Peyer's patch (tissue), 4 donors: ENCODE measurements at regions not wholly inside any gene's neighbourhood (a gene's known extent, or its start where the extent isn't known, plus 50 kb on each side); places are given as distances from the start of the nearest gene placed in this dataset.
"Not testable (repeated sequence)": the region's sequence is repeated elsewhere in the genome, so short reads cannot be mapped to it uniquely, and the experiment has no call there.

ENCODE experiments used
- DNase-seq, 3 donors: peaks; one replicate each; pipeline ENCODE4 v3.0.0-alpha.2; 2017 to 2019
- H3K27ac ChIP-seq, 4 donors: fragments of 200-600 bp; sonication (generic); one replicate each; pipeline ENCODE4 v1.5.1; 2016 to 2019
- H3K27me3 ChIP-seq, 2 donors: fragments of 200-600 bp; sonication (generic); one replicate each; pipeline ENCODE4 v1.5.1; 2019
- H3K36me3 ChIP-seq, 3 donors: fragments of 200-600 bp; sonication (generic); one replicate each; pipeline ENCODE4 v1.5.1; 2016 to 2019
- H3K4me1 ChIP-seq, 4 donors: fragments of 200-600 bp; sonication (generic); one replicate each; pipeline ENCODE4 v1.5.1; 2016 to 2019
- H3K4me3 ChIP-seq, 4 donors: fragments of 200-600 bp; sonication (generic); 1 replicate in 3 of 4; 2 replicates in 1 of 4; pipeline ENCODE4 v1.5.1; 2016 to 2019; ENCODE audit warnings: mild to moderate bottlenecking in 1 of 4
- H3K9me3 ChIP-seq, 4 donors: fragments of 200-600 bp; sonication (generic); one replicate each; pipeline ENCODE4 v1.5.1; 2016 to 2019; ENCODE audit warnings: mild to moderate bottlenecking in 1 of 4
- POLR2A ChIP-seq, 2 donors: fragments of 450-650 bp; IDR thresholded peaks; one replicate each; pipeline ENCODE4 v1.5.1; 2017; ENCODE audit warnings: antibody characterized with exemption in 2 of 2, mild to moderate bottlenecking in 2 of 2, moderate library complexity in 2 of 2
- TF ChIP-seq, protein P1 (sequence below), 6 experiments: fragments of 450-650 bp in 4 of 6; fragments of 200-600 bp in 2 of 6; sonication (generic) in 1 of 6; IDR thresholded peaks; one replicate each; pipeline ENCODE4 v1.5.1; 2017 to 2019; ENCODE audit warnings: antibody characterized with exemption in 6 of 6, mild to moderate bottlenecking in 3 of 6, moderate library complexity in 1 of 6

DNA sequence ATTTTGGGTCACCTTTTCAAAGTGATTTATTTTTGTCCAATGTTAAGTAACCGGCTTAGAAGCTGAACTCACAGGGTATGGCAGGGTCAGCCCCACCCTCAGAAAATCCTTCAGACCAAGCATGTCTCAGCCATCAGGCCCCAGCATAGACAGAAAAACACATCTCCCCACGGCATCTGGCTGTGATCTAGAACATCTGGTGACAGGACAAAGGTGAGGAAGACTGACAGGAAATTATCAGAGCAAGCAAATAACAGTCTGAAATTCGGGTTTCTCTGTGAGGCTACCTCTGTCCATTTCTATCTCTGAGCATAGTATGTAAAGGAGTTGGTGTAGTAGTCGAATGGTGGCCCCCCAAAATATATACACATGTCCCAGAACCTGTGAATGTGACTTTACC is 177.0 kb upstream of the C1GALT1 start:
- no peak overlapping the region for H3K4me3 ChIP-seq
- no peak for TF ChIP-seq POLR2A (IDR thresholded peaks at IDR 0.05)
- TF ChIP-seq, protein P1, sequence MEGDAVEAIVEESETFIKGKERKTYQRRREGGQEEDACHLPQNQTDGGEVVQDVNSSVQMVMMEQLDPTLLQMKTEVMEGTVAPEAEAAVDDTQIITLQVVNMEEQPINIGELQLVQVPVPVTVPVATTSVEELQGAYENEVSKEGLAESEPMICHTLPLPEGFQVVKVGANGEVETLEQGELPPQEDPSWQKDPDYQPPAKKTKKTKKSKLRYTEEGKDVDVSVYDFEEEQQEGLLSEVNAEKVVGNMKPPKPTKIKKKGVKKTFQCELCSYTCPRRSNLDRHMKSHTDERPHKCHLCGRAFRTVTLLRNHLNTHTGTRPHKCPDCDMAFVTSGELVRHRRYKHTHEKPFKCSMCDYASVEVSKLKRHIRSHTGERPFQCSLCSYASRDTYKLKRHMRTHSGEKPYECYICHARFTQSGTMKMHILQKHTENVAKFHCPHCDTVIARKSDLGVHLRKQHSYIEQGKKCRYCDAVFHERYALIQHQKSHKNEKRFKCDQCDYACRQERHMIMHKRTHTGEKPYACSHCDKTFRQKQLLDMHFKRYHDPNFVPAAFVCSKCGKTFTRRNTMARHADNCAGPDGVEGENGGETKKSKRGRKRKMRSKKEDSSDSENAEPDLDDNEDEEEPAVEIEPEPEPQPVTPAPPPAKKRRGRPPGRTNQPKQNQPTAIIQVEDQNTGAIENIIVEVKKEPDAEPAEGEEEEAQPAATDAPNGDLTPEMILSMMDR (IDR thresholded peaks at IDR 0.05), result no peak
- H3K9me3 ChIP-seq, result no peaks in the 10 kb centered on the region
- H3K27me3 ChIP-seq, result no peaks in the 10 kb centered on the region
- no peak for DNase-seq
- no peaks in the 10 kb centered on the region for H3K36me3 ChIP-seq
- H3K4me1 ChIP-seq, result no peaks in the 10 kb centered on the region
- H3K27ac ChIP-seq, result no peak overlapping the region

DNA sequence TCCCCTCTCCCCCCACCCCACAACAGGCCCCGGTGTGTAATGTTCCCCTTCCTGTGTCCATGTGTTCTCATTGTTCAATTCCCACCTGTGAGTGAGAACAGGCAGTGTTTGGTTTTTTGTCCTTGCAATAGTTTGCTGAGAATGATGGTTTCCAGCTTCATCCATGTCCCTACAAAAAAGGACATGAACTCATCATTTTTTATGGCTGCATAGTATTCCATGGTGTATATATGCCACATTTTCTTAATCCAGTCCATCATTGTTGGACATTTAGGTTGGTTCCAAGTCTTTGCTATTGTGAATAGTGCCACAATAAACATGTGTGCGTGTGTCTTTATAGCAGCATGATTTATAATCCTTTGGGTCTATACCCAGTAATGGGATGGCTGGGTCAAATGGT is 176.4 kb upstream of the C1GALT1 start:
- H3K36me3 ChIP-seq, H3K4me3 ChIP-seq, H3K27me3 ChIP-seq, DNase-seq, H3K27ac ChIP-seq, H3K9me3 ChIP-seq, H3K4me1 ChIP-seq: not testable (repeated sequence)

DNA sequence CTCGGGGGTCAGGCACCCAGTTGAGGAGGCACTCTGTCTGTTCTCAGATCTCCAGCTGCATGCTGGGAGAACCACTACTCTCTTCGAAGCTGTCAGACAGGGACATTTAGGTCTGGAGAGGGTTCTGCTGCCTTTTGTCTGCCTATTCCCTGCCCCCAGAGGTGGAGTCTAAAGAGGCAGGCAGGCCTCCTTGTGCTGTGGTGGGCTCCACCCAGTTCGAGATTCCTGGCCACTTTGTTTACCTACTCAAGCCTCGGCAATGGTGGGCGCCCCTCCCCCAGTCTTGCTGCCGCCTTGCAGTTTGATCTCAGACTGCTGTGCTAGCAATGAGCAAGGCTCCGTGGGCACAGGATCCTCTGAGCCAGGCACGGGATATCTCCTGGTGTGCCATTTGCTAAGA is 171.1 kb upstream of the C1GALT1 start:
- H3K27me3 ChIP-seq, DNase-seq, H3K4me3 ChIP-seq, H3K4me1 ChIP-seq, H3K9me3 ChIP-seq, H3K36me3 ChIP-seq, H3K27ac ChIP-seq: not testable (repeated sequence)

DNA sequence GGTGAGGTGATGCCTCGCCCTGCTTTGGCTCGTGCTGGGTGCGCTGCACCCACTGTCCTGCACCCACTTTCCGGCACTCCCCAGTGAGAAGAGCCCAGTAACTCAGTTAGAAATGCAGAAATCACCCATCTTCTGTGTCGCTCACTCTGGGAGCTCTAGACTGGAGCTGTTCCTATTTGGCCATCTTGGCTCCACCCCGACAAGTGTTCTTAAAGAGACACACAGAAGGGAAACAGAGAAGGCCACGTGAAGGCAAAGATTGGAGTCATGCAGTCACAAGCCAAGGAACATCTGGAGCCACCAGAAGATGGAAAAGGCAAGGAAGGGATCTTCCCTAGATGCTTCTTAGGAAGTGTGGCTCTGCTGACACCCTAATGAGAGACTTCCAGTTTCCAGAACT is 170.6 kb upstream of the C1GALT1 start:
- not testable (repeated sequence) for H3K4me1 ChIP-seq, DNase-seq, H3K36me3 ChIP-seq, H3K27ac ChIP-seq, H3K4me3 ChIP-seq, H3K9me3 ChIP-seq, H3K27me3 ChIP-seq

DNA sequence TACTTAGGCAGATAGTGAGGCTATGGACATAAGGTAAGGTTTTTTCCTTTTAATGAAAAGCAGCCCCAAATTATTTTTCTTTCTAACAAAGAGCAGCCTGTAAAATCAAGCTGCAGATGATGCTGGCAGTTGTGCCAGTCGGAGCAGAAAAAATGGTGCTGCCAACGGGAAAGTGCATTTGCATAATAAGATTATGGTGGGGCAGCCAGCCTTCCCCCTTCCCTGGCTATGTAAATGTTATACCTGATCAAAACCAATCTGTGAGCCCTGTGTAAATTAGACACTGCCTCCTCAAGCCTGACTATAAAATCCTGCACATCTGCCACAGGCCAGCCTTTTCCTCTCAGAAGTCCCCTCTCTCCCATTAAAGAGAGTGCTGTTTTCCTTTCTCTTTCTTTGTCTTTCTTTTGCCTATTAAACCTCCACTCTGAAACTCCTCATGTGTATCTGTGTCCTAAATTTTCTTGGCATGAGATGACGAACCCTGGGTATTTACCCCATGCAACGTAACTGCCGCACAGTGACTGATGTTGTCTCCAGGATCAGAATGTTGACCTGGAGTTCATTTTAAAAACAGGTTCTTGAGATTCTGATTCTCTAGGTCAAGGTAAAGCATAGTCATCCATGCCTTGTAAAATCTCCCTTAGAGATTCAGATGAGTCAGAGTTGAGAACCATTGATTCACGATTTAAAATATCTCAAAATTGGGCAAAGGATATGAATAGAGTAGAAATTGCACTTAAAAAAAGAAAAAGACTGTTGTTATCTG is 167.3 kb upstream of the C1GALT1 start:
- H3K27ac ChIP-seq, result no peak overlapping the region
- DNase-seq, result no peak
- H3K36me3 ChIP-seq, result no peaks in the 10 kb centered on the region
- no peaks in the 10 kb centered on the region for H3K9me3 ChIP-seq
- no peak for TF ChIP-seq POLR2A (IDR thresholded peaks at IDR 0.05)
- TF ChIP-seq, protein P1 (IDR thresholded peaks at IDR 0.05), result no peak
- no peak overlapping the region for H3K4me3 ChIP-seq
- no peaks in the 10 kb centered on the region for H3K4me1 ChIP-seq
- no peaks in the 10 kb centered on the region for H3K27me3 ChIP-seq

DNA sequence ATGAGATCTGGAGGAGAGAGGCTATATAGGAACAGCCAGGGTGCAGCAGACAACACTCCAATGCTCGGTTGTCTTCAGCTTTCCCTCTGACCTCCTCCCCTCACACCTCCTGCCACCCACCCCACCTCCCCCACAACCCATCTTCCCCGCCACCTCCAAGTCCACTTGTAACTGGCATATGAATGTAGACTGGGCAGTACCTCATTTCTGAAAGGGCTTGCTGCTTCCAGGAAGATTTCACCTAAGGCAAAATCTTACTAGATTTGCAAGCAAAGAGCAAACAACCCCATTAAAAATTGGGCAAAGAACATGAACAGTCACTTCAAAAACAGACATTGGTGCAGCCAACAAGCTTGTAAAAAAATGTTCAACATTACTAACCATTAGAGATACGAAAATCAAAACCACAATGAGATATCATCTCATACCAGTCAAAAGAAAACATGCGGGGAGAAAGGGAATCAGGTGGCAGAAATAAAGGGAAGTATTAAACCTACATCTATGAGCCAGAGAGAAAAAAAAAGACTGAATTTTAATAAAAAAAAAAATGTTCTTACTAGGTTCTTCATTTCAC is 164.6 kb upstream of the C1GALT1 start:
- TF ChIP-seq POLR2A (IDR thresholded peaks at IDR 0.05), result no peak
- TF ChIP-seq, protein P1 (IDR thresholded peaks at IDR 0.05), result no peak
- Histone ChIP-seq H3K4me3 (no peak overlapping the region), H3K27me3 (no peaks in the 10 kb centered on the region), H3K9me3 (no peaks in the 10 kb centered on the region), H3K27ac (no peak overlapping the region), H3K36me3 (no peaks in the 10 kb centered on the region), H3K4me1 (no peaks in the 10 kb centered on the region)
- DNase-seq, result no peak

DNA sequence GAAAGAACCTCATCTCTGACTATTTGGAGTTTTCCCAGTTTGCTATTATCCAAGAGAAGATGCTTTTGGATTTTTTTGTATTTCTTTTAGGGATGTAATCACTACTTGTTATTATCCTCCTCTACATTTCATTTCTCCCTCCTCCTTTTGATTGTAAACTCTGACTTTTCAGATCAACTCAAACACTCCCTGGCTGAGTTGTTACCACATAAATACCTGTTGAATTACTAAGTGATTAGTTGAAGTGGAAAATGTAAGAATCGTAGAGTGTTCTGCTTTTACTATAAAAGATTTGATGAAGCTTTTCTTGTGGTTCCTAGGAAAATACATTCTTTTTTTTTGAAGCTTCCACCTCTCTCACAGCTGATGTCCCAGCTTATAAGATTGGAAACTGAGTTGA is 164.1 kb upstream of the C1GALT1 start:
- Histone ChIP-seq H3K27me3 (no peaks in the 10 kb centered on the region), H3K36me3 (no peaks in the 10 kb centered on the region), H3K9me3 (no peaks in the 10 kb centered on the region), H3K27ac (no peak overlapping the region), H3K4me1 (no peaks in the 10 kb centered on the region), H3K4me3 (no peak overlapping the region)
- no peak for DNase-seq
- no peak for TF ChIP-seq POLR2A (IDR thresholded peaks at IDR 0.05)
- TF ChIP-seq, protein P1 (IDR thresholded peaks at IDR 0.05), result no peak
